ENCODE measurements at regions not wholly inside any gene's neighbourhood (a gene's known extent, or its start where the extent isn't known, plus 50 kb on each side); places are given as distances from the start of the nearest gene placed in this dataset.

- TF ChIP-seq ZNF792 (CRISPR knock-in tag; IDR thresholded peaks at IDR 0.05) (no peak), ZNF556 (CRISPR knock-in tag; IDR thresholded peaks at IDR 0.05; ENCODE audit: borderline replicate concordance) (no peak), HNRNPLL (IDR thresholded peaks at IDR 0.05; ENCODE audit: low read depth, low read length, poor library complexity, severe bottlenecking) (no peak), ZNF670 (CRISPR knock-in tag; IDR thresholded peaks at IDR 0.05; ENCODE audit: borderline replicate concordance) (no peak), ASH2L (IDR thresholded peaks at IDR 0.05; ENCODE audit: insufficient read length, low read depth, low read length) (no peak), SRSF1 (optimal IDR thresholded peaks at IDR 0.05; ENCODE audit: low read depth, low read length) (no peak), CENPX (CRISPR knock-in tag; IDR thresholded peaks at IDR 0.05) (no peak), NFE2L2 (IDR thresholded peaks at IDR 0.05; ENCODE audit: low read length) (no peak), HBP1 (CRISPR knock-in tag; IDR thresholded peaks at IDR 0.05; ENCODE audit: low read depth) (no peak), TFE3 (CRISPR knock-in tag; IDR thresholded peaks at IDR 0.05) (no peak), ZNF644 (CRISPR knock-in tag; IDR thresholded peaks at IDR 0.05; ENCODE audit: low read depth) (no peak), HMG20A (CRISPR knock-in tag; IDR thresholded peaks at IDR 0.05; ENCODE audit: borderline replicate concordance) (peak; percentile 46; the same call in 1 of the 2 replicates), DRAP1 (CRISPR knock-in tag; IDR thresholded peaks at IDR 0.05) (no peak), ELK4 (CRISPR knock-in tag; IDR thresholded peaks at IDR 0.05; ENCODE audit: borderline replicate concordance) (no peak), ZBTB14 (CRISPR knock-in tag; IDR thresholded peaks at IDR 0.05) (no peak)
- TF ChIP-seq, protein P1, sequence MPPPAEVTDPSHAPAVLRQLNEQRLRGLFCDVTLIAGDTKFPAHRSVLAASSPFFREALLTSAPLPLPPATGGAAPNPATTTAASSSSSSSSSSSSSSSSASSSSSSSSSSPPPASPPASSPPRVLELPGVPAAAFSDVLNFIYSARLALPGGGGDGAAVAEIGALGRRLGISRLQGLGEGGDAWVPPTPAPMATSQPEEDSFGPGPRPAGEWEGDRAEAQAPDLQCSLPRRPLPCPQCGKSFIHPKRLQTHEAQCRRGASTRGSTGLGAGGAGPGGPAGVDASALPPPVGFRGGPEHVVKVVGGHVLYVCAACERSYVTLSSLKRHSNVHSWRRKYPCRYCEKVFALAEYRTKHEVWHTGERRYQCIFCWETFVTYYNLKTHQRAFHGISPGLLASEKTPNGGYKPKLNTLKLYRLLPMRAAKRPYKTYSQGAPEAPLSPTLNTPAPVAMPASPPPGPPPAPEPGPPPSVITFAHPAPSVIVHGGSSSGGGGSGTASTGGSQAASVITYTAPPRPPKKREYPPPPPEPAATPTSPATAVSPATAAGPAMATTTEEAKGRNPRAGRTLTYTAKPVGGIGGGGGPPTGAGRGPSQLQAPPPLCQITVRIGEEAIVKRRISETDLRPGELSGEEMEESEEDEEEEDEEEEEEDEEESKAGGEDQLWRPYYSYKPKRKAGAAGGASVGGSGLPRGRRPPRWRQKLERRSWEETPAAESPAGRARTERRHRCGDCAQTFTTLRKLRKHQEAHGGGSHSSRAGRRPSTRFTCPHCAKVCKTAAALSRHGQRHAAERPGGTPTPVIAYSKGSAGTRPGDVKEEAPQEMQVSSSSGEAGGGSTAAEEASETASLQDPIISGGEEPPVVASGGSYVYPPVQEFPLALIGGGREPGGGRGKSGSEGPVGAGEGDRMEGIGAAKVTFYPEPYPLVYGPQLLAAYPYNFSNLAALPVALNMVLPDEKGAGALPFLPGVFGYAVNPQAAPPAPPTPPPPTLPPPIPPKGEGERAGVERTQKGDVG (CRISPR knock-in tag; IDR thresholded peaks at IDR 0.05; ENCODE audit: borderline replicate concordance) = no peak
- TF ChIP-seq, protein P2, sequence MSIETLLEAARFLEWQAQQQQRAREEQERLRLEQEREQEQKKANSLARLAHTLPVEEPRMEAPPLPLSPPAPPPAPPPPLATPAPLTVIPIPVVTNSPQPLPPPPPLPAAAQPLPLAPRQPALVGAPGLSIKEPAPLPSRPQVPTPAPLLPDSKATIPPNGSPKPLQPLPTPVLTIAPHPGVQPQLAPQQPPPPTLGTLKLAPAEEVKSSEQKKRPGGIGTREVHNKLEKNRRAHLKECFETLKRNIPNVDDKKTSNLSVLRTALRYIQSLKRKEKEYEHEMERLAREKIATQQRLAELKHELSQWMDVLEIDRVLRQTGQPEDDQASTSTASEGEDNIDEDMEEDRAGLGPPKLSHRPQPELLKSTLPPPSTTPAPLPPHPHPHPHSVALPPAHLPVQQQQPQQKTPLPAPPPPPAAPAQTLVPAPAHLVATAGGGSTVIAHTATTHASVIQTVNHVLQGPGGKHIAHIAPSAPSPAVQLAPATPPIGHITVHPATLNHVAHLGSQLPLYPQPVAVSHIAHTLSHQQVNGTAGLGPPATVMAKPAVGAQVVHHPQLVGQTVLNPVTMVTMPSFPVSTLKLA (IDR thresholded peaks at IDR 0.05) = 0 out of 2 replicates have a peak, but pooled peaks have one; percentile 21
These were observed 63.3 kb upstream of the ACTR3 start (continued) for GRCh38 chr2:113826346-113827285.
